NCI-H345 (cell line): ENCODE measurements at regions not wholly inside any gene's neighbourhood (a gene's known extent, or its start where the extent isn't known, plus 50 kb on each side); places are given as distances from the start of the nearest gene placed in this dataset.
"Not testable (repeated sequence)": the region's sequence is repeated elsewhere in the genome, so short reads cannot be mapped to it uniquely, and the experiment has no call there.

Experiments
- DNase-seq: peaks from one replicate; lab custom pipeline; 2025; lab: John Stamatoyannopoulos, UW

GRCh38 chr20:52049001-52049731, 142.4 kb downstream of the ZFP64 start:
- DNase-seq = no peak

- DNase-seq = no peak
Measured at GRCh38 chr20:52047811-52048764, 143.5 kb downstream of the ZFP64 start.

- no peak for DNase-seq
Measured at GRCh38 chr20:52041966-52042365, 149.6 kb downstream of the ZFP64 start.

- DNase-seq = no peak
Measured at GRCh38 chr20:52039790-52040189, 151.8 kb downstream of the ZFP64 start.

- not testable (repeated sequence) for DNase-seq
Measured at GRCh38 chr20:52038632-52039031, 152.9 kb downstream of the ZFP64 start.

- DNase-seq = no peak
Measured at GRCh38 chr20:52037370-52037769, 154.2 kb downstream of the ZFP64 start.

GRCh38 chr20:52035977-52036376, 155.6 kb downstream of the ZFP64 start:
- peak; percentile 9 for DNase-seq

GRCh38 chr20:52035498-52035897, 156.1 kb downstream of the ZFP64 start:
- DNase-seq = no peak

- DNase-seq = no peak
Measured at GRCh38 chr20:52034581-52034980, 157.0 kb downstream of the ZFP64 start.

GRCh38 chr20:52033313-52033712, 158.3 kb downstream of the ZFP64 start:
- DNase-seq = no peak

GRCh38 chr20:52032304-52032683, 159.3 kb downstream of the ZFP64 start:
- not testable (repeated sequence) for DNase-seq

- DNase-seq = no peak
Measured at GRCh38 chr20:52031563-52032303, 159.8 kb downstream of the ZFP64 start.

GRCh38 chr20:52031206-52031562, 160.4 kb downstream of the ZFP64 start:
- DNase-seq = no peak

- DNase-seq = not testable (repeated sequence)
Measured at GRCh38 chr20:52029129-52029528, 162.4 kb downstream of the ZFP64 start.

- DNase-seq = no peak
Measured at GRCh38 chr20:52025938-52026337, 165.6 kb downstream of the ZFP64 start.

- DNase-seq = no peak
Measured at GRCh38 chr20:52019313-52019712, 172.3 kb downstream of the ZFP64 start.

- DNase-seq = no peak
Measured at GRCh38 chr20:52017669-52018317, 173.8 kb downstream of the ZFP64 start.

- DNase-seq = no peak
Measured at GRCh38 chr20:52016022-52016421, 175.6 kb downstream of the ZFP64 start.

- no peak for DNase-seq
Measured at GRCh38 chr20:52015155-52015554, 176.4 kb downstream of the ZFP64 start.

GRCh38 chr20:52012079-52012478, 179.5 kb downstream of the ZFP64 start:
- no peak for DNase-seq

GRCh38 chr20:52011093-52011492, 180.5 kb downstream of the ZFP64 start:
- DNase-seq = no peak

GRCh38 chr20:52010541-52010940, 181.0 kb downstream of the ZFP64 start:
- no peak for DNase-seq
